K562 (cell line): ENCODE measurements at regions not wholly inside any gene's neighbourhood (a gene's known extent, or its start where the extent isn't known, plus 50 kb on each side); places are given as distances from the start of the nearest gene placed in this dataset.

ENCODE experiments used
- ATAC-seq: fragments of 200-7000 bp; cut with Tn5 transposase; 3 replicates; pipeline ENCODE4 v1.9.1; 2020; ENCODE audit warnings: moderate library complexity
- BruUV-seq: library from RNA; stranded (reverse); fragments of 400-500 nt; replicated peaks from 2 replicates; lab custom pipeline; 2021; lab: Mats Ljungman, UMichigan
- CTCF ChIA-PET: fragments of 300-600 bp; formaldehyde crosslinking; extraction: SDS; loops from one replicate; lab custom pipeline; 2021; ENCODE audit warnings: low intra/inter-chr PET ratio; lab: Yijun Ruan, JAX
- POLR2A ChIA-PET: fragments of 300-600, 350-650 bp; sonication (Branson Sonifier 250); formaldehyde crosslinking; extraction: SDS; loops from one replicate; lab custom pipeline; 2021; ENCODE audit warnings: antibody characterized with exemption, inconsistent platforms; lab: Yijun Ruan, JAX
- DNase-seq, 4 experiments: peaks; one replicate each; pipeline versions ENCODE4 v3.0.0 to v3.0.0-alpha.2; 2011 to 2018; ENCODE audit warnings: low spot score in 3 of 4, mixed read lengths in 3 of 4; ENCODE audit errors: extremely low read depth in 1 of 4
- FAIRE-seq: peaks from 2 replicates; lab custom pipeline; 2011; peaks lifted over from hg19 to GRCh38; lab: Jason Lieb, UNC
- H2AFZ ChIP-seq: 2 replicates; pipeline ENCODE4 v1.6.0; 2011; ENCODE audit warnings: low read depth, low read length, control low read depth, inconsistent platforms
- H3K27ac ChIP-seq: fragments of 200-600 bp; 3 replicates; pipeline ENCODE4 v1.8.0; 2011; ENCODE audit warnings: low read depth, mild to moderate bottlenecking, control low read depth, inconsistent platforms, low read length, moderate library complexity, mixed read lengths; ENCODE audit errors: extremely low read depth
- H3K27me3 ChIP-seq, 2 experiments: fragments of 300-600 bp in 1 of 2; 2 replicates in 1 of 2; 3 replicates in 1 of 2; pipeline versions ENCODE4 v1.6.0 to v1.8.0; 2011; ENCODE audit warnings: inconsistent platforms in 2 of 2, low read length in 2 of 2, mild to moderate bottlenecking in 1 of 2, mixed read lengths in 1 of 2, moderate library complexity in 1 of 2; ENCODE audit not compliant: control insufficient read depth in 2 of 2, insufficient read depth in 2 of 2
- H3K36me3 ChIP-seq: fragments of 300-600 bp; 3 replicates; pipeline ENCODE4 v1.8.0; 2011; ENCODE audit warnings: mild to moderate bottlenecking, low read length, inconsistent platforms; ENCODE audit not compliant: control insufficient read depth, insufficient read depth
- H3K4me1 ChIP-seq, 2 experiments: fragments of 200-600 bp in 1 of 2; replicated peaks in 1 of 2; 2 replicates in 1 of 2; 3 replicates in 1 of 2; pipeline versions ENCODE4 v1.5.1 to v1.8.0; 2011; ENCODE audit warnings: inconsistent platforms in 2 of 2, low read length in 2 of 2, mild to moderate bottlenecking in 1 of 2, mixed read lengths in 1 of 2, moderate library complexity in 1 of 2; ENCODE audit not compliant: control insufficient read depth in 2 of 2, insufficient read depth in 2 of 2
- H3K4me2 ChIP-seq: 2 replicates; pipeline ENCODE4 v1.6.1; 2011; ENCODE audit warnings: low read length, control low read depth, inconsistent platforms, mixed read lengths; ENCODE audit not compliant: insufficient read depth
- H3K4me3 ChIP-seq: fragments of 200-600 bp; sonication (generic), shearing (Covaris generic); 2 replicates; pipeline ENCODE4 v1.5.1; 2016; ENCODE audit warnings: control low read depth, inconsistent platforms
- H3K79me2 ChIP-seq: fragments of 200-600 bp; 3 replicates; pipeline ENCODE4 v1.8.0; 2011; ENCODE audit warnings: low read length, inconsistent platforms; ENCODE audit not compliant: control insufficient read depth, insufficient read depth
- H3K9ac ChIP-seq, 2 experiments: 2 replicates each; pipeline versions ENCODE4 v1.6.0 to v1.6.1; 2011; ENCODE audit warnings: low read depth in 2 of 2, low read length in 2 of 2, control low read depth in 1 of 2, inconsistent platforms in 1 of 2, mild to moderate bottlenecking in 1 of 2, mixed read lengths in 1 of 2; ENCODE audit not compliant: insufficient read depth in 1 of 2
- H3K9me1 ChIP-seq: one replicate; pipeline ENCODE4 v1.6.0; 2011; ENCODE audit warnings: inconsistent platforms, mild to moderate bottlenecking, low read length, moderate library complexity; ENCODE audit not compliant: control insufficient read depth, insufficient read depth
- H3K9me3 ChIP-seq: replicated peaks from 2 replicates; pipeline ENCODE4 v1.5.1; 2011; ENCODE audit warnings: low read depth, low read length, inconsistent platforms; ENCODE audit not compliant: control insufficient read depth, insufficient read depth
- H4K20me1 ChIP-seq: replicated peaks from 2 replicates; pipeline ENCODE4 v1.6.1; 2011; ENCODE audit warnings: low read length, inconsistent platforms, mixed read lengths; ENCODE audit not compliant: control insufficient read depth, insufficient read depth
- CBX5 ChIP-seq: IDR thresholded peaks from 2 replicates; pipeline ENCODE4 v1.6.1; 2014; ENCODE audit warnings: low read depth, borderline replicate concordance
- ESRRB ChIP-seq: fragments of 250-450 bp; sonication (Bioruptor Pico); IDR thresholded peaks from 2 replicates; pipeline ENCODE4 v1.5.0; 2020; ENCODE audit warnings: mild to moderate bottlenecking, moderate library complexity, borderline replicate concordance
- HDAC1 ChIP-seq, 2 experiments: fragments of 450-650 bp; IDR thresholded peaks; 2 replicates each; pipeline ENCODE4 v1.6.1; 2016 to 2017; ENCODE audit warnings: inconsistent platforms in 1 of 2, mild to moderate bottlenecking in 1 of 2, moderate library complexity in 1 of 2
- RCOR1 ChIP-seq, 2 experiments: IDR thresholded peaks; 2 replicates each; pipeline ENCODE4 v1.6.1; 2012; ENCODE audit warnings: low read depth in 2 of 2, low read length in 2 of 2, borderline replicate concordance in 1 of 2, improper control_type of control experiment in 1 of 2
- SIN3A ChIP-seq, 2 experiments: fragments of 150-350 bp in 1 of 2; IDR thresholded peaks; 2 replicates each; pipeline ENCODE4 v1.6.1; 2011 to 2016; ENCODE audit warnings: borderline replicate concordance in 2 of 2, low read depth in 2 of 2, low read length in 2 of 2, mild to moderate bottlenecking in 2 of 2, moderate library complexity in 2 of 2; ENCODE audit not compliant: control insufficient read depth in 1 of 2
- SMAD2 ChIP-seq: fragments of 150-350 bp; IDR thresholded peaks from 2 replicates; pipeline ENCODE4 v1.6.1; 2014; ENCODE audit warnings: low read depth, mild to moderate bottlenecking, low read length
- TAF1 ChIP-seq: IDR thresholded peaks from 2 replicates; pipeline ENCODE4 v1.6.1; 2011; ENCODE audit warnings: mild to moderate bottlenecking, low read length, moderate library complexity; ENCODE audit not compliant: insufficient read depth, control insufficient read depth, severe bottlenecking; ENCODE audit errors: extremely low read depth
- TCF7L2 ChIP-seq: fragments of 150-350 bp; IDR thresholded peaks from 2 replicates; pipeline ENCODE4 v1.6.1; 2016; ENCODE audit warnings: low read depth, mild to moderate bottlenecking, low read length, moderate library complexity
- ZNF3 ChIP-seq: fragments of 250-450 bp; sonication (Bioruptor Pico); IDR thresholded peaks from 2 replicates; pipeline ENCODE4 v1.5.0; 2021; ENCODE audit warnings: mild to moderate bottlenecking, moderate library complexity
- WGBS: fragments of 100-300 bp; shearing (Covaris generic); methylation state at CpG from one replicate; pipeline ENCODE4 v1.1.6; 2016; ENCODE audit warnings: low coverage, mixed read lengths; ENCODE audit not compliant: insufficient coverage; ENCODE audit errors: missing lambda C conversion rate; 5-methylcytosine and 5-hydroxymethylcytosine counted together
- in situ Hi-C: fragments of 300-500 bp; cut with MboI; formaldehyde crosslinking; loops from 4 replicates; pipeline ENCODE4 v1.15.0; 2018; ENCODE audit warnings: inconsistent platforms, mixed read lengths
- intact Hi-C: fragments of 100-400 bp; cut with micrococcal nuclease; formaldehyde crosslinking; loops from 2 replicates; pipeline ENCODE4 v1.14.2; 2022

GRCh38 chr20:39936401-39936800 lies 752.6 kb downstream of the MAFB start (continued):
- no peak for TF ChIP-seq CBX5

- CTCF ChIA-PET = interaction anchor here (0.6 kb wide), 1 partner anchor 166 kb away, joined by 3 read pairs; no protein-coding TSS in a partner anchor
- no peak for TF ChIP-seq HDAC1 (IDR thresholded peaks at IDR 0.05)
- H3K9ac ChIP-seq = no peak overlapping the region
- H3K27me3 ChIP-seq = no peaks in the 10 kb centered on the region
- in situ Hi-C loops (no loop called here), intact Hi-C loops (no loop called here)
- no peak overlapping the region for H2AFZ ChIP-seq
- 2% methylated on average over 4 of the region's 4 CpGs for WGBS
- no peaks in the 10 kb centered on the region for H3K36me3 ChIP-seq
- H4K20me1 ChIP-seq = no peaks in the 10 kb centered on the region
- no peak for FAIRE-seq
- no peaks in the 10 kb centered on the region for H3K79me2 ChIP-seq
- no peaks in the 10 kb centered on the region for H3K4me1 ChIP-seq
- no peak overlapping the region for H3K27ac ChIP-seq
- BruUV-seq = no TSS peak
- H3K9me1 ChIP-seq = no peaks in the 10 kb centered on the region
- no peak overlapping the region for H3K4me3 ChIP-seq
- no peak for DNase-seq
- no peak for ATAC-seq
- POLR2A ChIA-PET = no interaction called here
- H3K9me3 ChIP-seq = no peaks in the 10 kb centered on the region; the same call in 1 of the 2 replicates
- H3K4me2 ChIP-seq = no peak overlapping the region
Measured at GRCh38 chr20:39935901-39936300, 753.1 kb downstream of the MAFB start.

GRCh38 chr20:39916236-39916765 lies 772.7 kb downstream of the MAFB start:
- no peaks in the 10 kb centered on the region for H3K9me1 ChIP-seq
- no peak overlapping the region for H3K4me3 ChIP-seq
- no peak overlapping the region for H3K27ac ChIP-seq
- H3K36me3 ChIP-seq = no peaks in the 10 kb centered on the region
- H4K20me1 ChIP-seq = no peaks in the 10 kb centered on the region
- ChIA-PET POLR2A (no interaction called here), CTCF (no interaction called here)
- DNase-seq (no peak), ATAC-seq (no peak), FAIRE-seq (no peak)
- in situ Hi-C loops = no loop called here
- H3K9ac ChIP-seq = no peak overlapping the region
- intact Hi-C loops = no loop called here
- no peaks in the 10 kb centered on the region for H3K27me3 ChIP-seq
- WGBS = 0% methylated on average over 2 of the region's 2 CpGs
- H3K9me3 ChIP-seq = no peaks in the 10 kb centered on the region; the same call in 1 of the 2 replicates
- H3K4me1 ChIP-seq = no peaks in the 10 kb centered on the region
- BruUV-seq = no TSS peak
- TF ChIP-seq RCOR1 (IDR thresholded peaks at IDR 0.05; ENCODE audit: borderline replicate concordance in 1 of 2, low read depth in 2 of 2, low read length in 2 of 2) (no peak), SMAD2 (no peak), SIN3A (IDR thresholded peaks at IDR 0.05; ENCODE audit: borderline replicate concordance in 2 of 2, control insufficient read depth in 1 of 2, low read depth in 2 of 2, low read length in 2 of 2) (no peak), ZNF3 (CRISPR knock-in tag) (no peak), ESRRB (CRISPR knock-in tag) (no peak), TCF7L2 (no peak), TAF1 (no peak)
- no peak overlapping the region for H3K4me2 ChIP-seq
- no peaks in the 10 kb centered on the region for H3K79me2 ChIP-seq
- H2AFZ ChIP-seq = no peak overlapping the region
